Left lung (tissue), 4 donors: ENCODE measurements at regions not wholly inside any gene's neighbourhood (a gene's known extent, or its start where the extent isn't known, plus 50 kb on each side); places are given as distances from the start of the nearest gene placed in this dataset.

Experiments
- ATAC-seq: fragments of 200-7000 bp; cut with Tn5 transposase; one replicate; pipeline ENCODE4 v1.9.1; 2020; ENCODE audit warnings: moderate library complexity
- DNase-seq, 4 donors: peaks; one replicate each; pipeline ENCODE4 v3.0.0-alpha.2; 2013 to 2020
- H3K27ac ChIP-seq, 2 donors: fragments of 200-600 bp; sonication (generic) in 1 of 2; one replicate each; pipeline versions ENCODE4 v1.5.0 to v1.8.0; 2020 to 2021
- H3K27me3 ChIP-seq, 2 donors: fragments of 200-600 bp; sonication (generic) in 1 of 2; one replicate each; pipeline versions ENCODE4 v1.5.0 to v1.8.0; 2020 to 2021
- H3K36me3 ChIP-seq, 2 donors: fragments of 200-600 bp; sonication (generic) in 1 of 2; one replicate each; pipeline versions ENCODE4 v1.5.0 to v1.8.0; 2020 to 2021
- H3K4me1 ChIP-seq, 2 donors: fragments of 200-600 bp; one replicate each; pipeline ENCODE4 v1.8.0; 2021
- H3K4me3 ChIP-seq, 2 donors: fragments of 200-600 bp; sonication (generic) in 1 of 2; one replicate each; pipeline versions ENCODE4 v1.5.0 to v1.8.0; 2020 to 2021; ENCODE audit warnings: mild to moderate bottlenecking in 1 of 2
- H3K9me3 ChIP-seq, 2 donors: fragments of 200-600 bp; sonication (generic) in 1 of 2; one replicate each; pipeline versions ENCODE4 v1.5.0 to v1.8.0; 2020 to 2021
- CTCF ChIP-seq, 2 donors: fragments of 200-600 bp; sonication (generic) in 1 of 2; IDR thresholded peaks; one replicate each; pipeline versions ENCODE4 v1.5.0 to v1.8.0; 2021; ENCODE audit warnings: antibody characterized with exemption in 2 of 2
- intact Hi-C, 2 donors: fragments of 100-400 bp; cut with DNase I; formaldehyde crosslinking; loops; one replicate each; pipeline versions ENCODE4 v1.11.2 to v1.14.2; 2022
- donor health status: DM: no; HTN: yes; CAD: no.
- donor health status: DM: no; HTN: no; CAD: no.

GRCh38 chr2:239506961-239507360 is 106.1 kb upstream of the HDAC4 start:
- Histone ChIP-seq H3K27ac (no peak overlapping the region), H3K27me3 (no peaks in the 10 kb centered on the region), H3K9me3 (no peaks in the 10 kb centered on the region), H3K4me3 (no peak overlapping the region), H3K36me3 (no peaks in the 10 kb centered on the region), H3K4me1 (peaks cover 0 to 29% of the 10 kb centered on the region in 2 donors)
- no peak for DNase-seq
- TF ChIP-seq CTCF (IDR thresholded peaks at IDR 0.05) = no peak
- ATAC-seq = no peak
- intact Hi-C loops = no loop called here

DNA sequence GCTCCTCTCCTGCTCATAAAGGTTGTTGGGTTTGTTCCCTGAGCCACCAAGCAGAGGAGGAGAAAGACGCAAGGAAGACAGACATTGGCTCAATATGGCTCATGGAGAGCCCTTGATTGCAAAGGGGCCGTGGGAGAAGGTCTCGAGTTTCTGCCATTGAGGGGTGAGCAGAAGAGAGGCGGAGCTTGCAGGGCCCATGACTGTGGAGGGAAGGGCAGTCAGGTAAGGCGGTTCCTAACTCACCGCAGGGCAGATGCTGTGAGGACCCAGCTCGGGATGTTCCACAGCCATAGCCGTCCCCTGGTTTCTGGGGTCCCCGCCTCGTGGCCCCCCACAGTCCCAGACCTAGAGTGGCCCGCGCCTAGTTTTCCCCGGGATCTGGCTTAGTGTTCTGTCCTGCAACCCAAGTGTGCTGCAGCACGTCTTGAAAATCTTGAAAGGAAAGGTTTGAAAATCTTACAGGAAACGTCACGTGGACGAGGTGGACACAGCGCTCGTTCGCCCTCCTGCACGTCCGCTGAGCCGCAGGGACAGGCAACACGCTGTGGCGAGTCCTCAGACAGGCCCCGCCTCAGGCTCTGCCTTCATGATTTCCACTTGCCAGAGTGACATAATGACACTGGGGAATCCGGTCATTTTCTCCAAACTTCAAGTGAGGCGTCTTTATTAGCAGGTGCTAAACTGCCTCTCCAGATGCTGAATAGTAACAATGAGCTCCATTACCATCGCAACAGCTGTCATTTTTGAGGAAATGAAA is 105.5 kb upstream of the HDAC4 start:
- intact Hi-C loops = no loop called here
- ATAC-seq = no peak
- no peak for TF ChIP-seq CTCF (IDR thresholded peaks at IDR 0.05)

DNA sequence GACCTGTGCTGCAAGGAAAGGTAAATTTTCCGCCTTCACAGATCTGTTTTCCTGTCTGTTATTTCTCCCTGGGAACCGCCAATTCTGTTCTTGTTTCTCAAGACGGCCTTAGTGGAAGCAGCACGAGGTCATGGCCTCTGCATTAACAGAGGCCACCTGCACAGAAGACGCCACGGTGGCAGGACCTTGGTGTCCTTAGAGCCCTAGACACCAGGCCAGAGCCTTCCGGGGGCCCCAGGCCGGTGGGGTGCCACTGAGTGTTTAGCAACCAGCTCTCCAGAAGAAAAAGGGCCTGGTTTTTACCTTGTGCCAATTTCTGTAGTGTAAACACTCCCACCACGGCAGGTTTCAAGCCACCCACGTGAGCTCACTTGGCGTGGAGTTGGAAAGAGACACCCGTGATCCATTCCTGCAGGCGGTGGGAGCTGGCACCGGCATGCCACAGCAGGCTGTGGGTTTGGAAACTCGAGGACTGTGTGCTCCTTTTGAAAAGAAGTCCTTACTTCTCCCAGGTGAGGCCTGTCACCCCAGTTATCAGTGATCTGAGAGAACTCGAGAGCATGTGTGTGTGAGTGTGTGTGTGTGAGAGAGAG is 103.9 kb upstream of the HDAC4 start:
- Histone ChIP-seq H3K36me3 (no peaks in the 10 kb centered on the region), H3K27ac (peak overlapping the region in 1 of 2 donors; percentile 8), H3K9me3 (no peaks in the 10 kb centered on the region), H3K4me3 (no peak overlapping the region), H3K4me1 (peaks cover 0 to 50% of the 10 kb centered on the region in 2 donors), H3K27me3 (no peaks in the 10 kb centered on the region)
- TF ChIP-seq CTCF (IDR thresholded peaks at IDR 0.05) = no peak
- DNase-seq = no peak
- intact Hi-C loops = no loop called here
- ATAC-seq = no peak

More for the DNA sequence above, 105.5 kb upstream of the HDAC4 start:
- Histone ChIP-seq H3K27me3 (no peaks in the 10 kb centered on the region), H3K36me3 (no peaks in the 10 kb centered on the region), H3K4me1 (peaks cover 0 to 36% of the 10 kb centered on the region in 2 donors), H3K4me3 (no peak overlapping the region), H3K9me3 (no peaks in the 10 kb centered on the region), H3K27ac (no peak overlapping the region)
- no peak for DNase-seq

DNA sequence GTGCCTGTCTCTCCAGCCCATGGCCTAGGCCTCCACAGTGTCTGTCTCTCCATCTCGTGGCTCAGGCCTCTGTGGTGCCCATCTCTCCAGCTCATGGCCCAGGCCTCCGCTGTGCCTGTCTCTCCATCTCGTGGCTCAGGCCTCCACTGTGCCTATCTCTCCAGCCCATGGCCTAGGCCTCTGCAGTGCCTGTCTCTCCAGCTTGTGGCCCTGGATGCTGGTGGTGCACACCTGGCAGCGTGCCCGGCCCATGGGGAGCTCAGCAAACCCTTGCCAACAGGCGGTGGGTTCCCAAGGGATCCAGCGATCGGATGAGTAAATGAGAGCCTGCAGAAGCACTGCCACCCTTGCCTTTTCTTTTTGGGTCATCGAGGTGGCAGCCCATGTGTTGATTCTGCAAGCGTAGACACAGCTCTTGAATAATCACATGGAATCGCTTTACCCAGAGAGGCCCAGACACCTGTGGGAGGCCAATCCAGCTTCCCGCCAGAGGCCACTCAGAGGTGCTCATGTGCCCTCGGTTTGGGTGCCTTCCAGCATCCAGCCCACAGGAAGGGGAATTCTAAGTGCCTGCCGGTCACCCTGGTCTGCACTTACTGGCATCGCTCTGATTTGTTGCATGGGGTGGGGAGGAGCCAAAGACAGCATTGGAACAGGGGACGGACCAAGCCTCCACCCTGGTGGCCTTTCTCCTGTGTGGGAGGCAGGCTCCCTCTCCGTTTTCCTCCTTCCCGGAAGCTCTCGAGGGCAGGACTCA is 101.8 kb upstream of the HDAC4 start:
- intact Hi-C loops = no loop called here
- H3K27ac ChIP-seq = peak overlapping the region; percentile 26 to 97
- no peak overlapping the region for H3K4me3 ChIP-seq
- DNase-seq = peak in 3 of 4 donors; percentile 74 to 88 (median 87)
- no peak for TF ChIP-seq CTCF (IDR thresholded peaks at IDR 0.05)
- H3K27me3 ChIP-seq = no peaks in the 10 kb centered on the region
- ATAC-seq = peak; percentile 88
- H3K4me1 ChIP-seq = peaks cover 0 to 57% of the 10 kb centered on the region in 2 donors
- H3K9me3 ChIP-seq = no peaks in the 10 kb centered on the region
- no peaks in the 10 kb centered on the region for H3K36me3 ChIP-seq
